ENCODE measurements at regions not wholly inside any gene's neighbourhood (a gene's known extent, or its start where the extent isn't known, plus 50 kb on each side); places are given as distances from the start of the nearest gene placed in this dataset.

DNA sequence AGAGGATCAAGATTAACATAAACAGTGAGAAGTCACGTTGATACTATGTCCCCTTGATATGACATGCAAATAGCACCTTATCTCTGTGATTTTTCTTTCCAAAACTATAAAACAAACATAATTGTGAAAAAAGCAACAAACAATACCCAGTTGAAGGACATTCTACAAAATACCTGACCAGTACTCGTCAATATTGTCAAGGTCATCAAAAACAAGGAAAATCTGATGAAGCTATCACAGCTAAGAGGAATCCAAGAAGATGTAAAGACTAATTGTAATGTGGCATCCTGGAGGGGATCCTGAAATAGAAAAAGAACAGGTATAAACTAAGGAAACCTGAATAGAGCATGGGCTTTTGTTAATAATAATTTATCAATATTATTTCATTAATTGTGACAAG, 321.5 kb upstream of the MAP2 start:
- Histone ChIP-seq H4K20me1 (ENCODE audit: control insufficient read depth, insufficient read depth, low read length, poor library complexity, severe bottlenecking) (no peaks in the 10 kb centered on the region), H3K79me2 (ENCODE audit: control insufficient read depth, insufficient read depth, low read length) (no peaks in the 10 kb centered on the region), H2AFZ (ENCODE audit: insufficient read depth, low read depth, low read length, poor library complexity, severe bottlenecking) (no peak overlapping the region), H3K36me3 (replicated peaks in 1 of 2; ENCODE audit: control extremely low read depth in 1 of 2, control insufficient read depth in 1 of 2, extremely low read depth in 1 of 2, insufficient read depth in 2 of 2, low read length in 1 of 2) (no peaks in the 10 kb centered on the region), H3K27me3 (replicated peaks in 1 of 4; ENCODE audit: control extremely low read depth in 1 of 4, control insufficient read depth in 3 of 4, insufficient read depth in 4 of 4, low read length in 3 of 4) (no peaks in the 10 kb centered on the region), H3K4me2 (replicated peaks; ENCODE audit: low read depth, low read length, poor library complexity, severe bottlenecking) (no peak overlapping the region), H3K9ac (ENCODE audit: low read length) (no peak overlapping the region), H3K4me1 (ENCODE audit: control insufficient read depth in 2 of 2, insufficient read depth in 2 of 2, low read length in 2 of 2) (no peaks in the 10 kb centered on the region), H3K27ac (ENCODE audit: low read length in 2 of 2) (no peak overlapping the region), H3K4me3 (ENCODE audit: control extremely low read depth in 1 of 5, extremely low read depth in 1 of 5, insufficient read depth in 1 of 5, low read depth in 2 of 5, low read length in 4 of 5) (no peak overlapping the region), H3K9me3 (ENCODE audit: control extremely low read depth in 1 of 3, control insufficient read depth in 2 of 3, insufficient read depth in 1 of 3, low read length in 2 of 3) (no peaks in the 10 kb centered on the region)
- H3K27me3 Mint-ChIP-seq: no peaks in the 10 kb centered on the region
- ATAC-seq (ENCODE audit: low read depth) (no peak), DNase-seq (no peak)
- H3K4me3 Mint-ChIP-seq: no peak overlapping the region
- ChIA-PET POLR2A (no interaction called here), CTCF (no interaction called here)
- no peak for TF ChIP-seq EZH2 (IDR thresholded peaks at IDR 0.05; ENCODE audit: borderline replicate concordance, insufficient read depth, low read depth, low read length, poor library complexity, severe bottlenecking)
- TF ChIP-seq, protein P1, sequence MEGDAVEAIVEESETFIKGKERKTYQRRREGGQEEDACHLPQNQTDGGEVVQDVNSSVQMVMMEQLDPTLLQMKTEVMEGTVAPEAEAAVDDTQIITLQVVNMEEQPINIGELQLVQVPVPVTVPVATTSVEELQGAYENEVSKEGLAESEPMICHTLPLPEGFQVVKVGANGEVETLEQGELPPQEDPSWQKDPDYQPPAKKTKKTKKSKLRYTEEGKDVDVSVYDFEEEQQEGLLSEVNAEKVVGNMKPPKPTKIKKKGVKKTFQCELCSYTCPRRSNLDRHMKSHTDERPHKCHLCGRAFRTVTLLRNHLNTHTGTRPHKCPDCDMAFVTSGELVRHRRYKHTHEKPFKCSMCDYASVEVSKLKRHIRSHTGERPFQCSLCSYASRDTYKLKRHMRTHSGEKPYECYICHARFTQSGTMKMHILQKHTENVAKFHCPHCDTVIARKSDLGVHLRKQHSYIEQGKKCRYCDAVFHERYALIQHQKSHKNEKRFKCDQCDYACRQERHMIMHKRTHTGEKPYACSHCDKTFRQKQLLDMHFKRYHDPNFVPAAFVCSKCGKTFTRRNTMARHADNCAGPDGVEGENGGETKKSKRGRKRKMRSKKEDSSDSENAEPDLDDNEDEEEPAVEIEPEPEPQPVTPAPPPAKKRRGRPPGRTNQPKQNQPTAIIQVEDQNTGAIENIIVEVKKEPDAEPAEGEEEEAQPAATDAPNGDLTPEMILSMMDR (IDR thresholded peaks at IDR 0.05): no peak
- no peak overlapping the region for H3K27ac Mint-ChIP-seq
- peaks cover 2% of the 10 kb centered on the region for H3K9me3 Mint-ChIP-seq (ENCODE audit: insufficient read depth)
- intact Hi-C loops (cut with micrococcal nuclease): no loop called here
- no peaks in the 10 kb centered on the region for H3K4me1 Mint-ChIP-seq
- no CpG with 5 or more reads among the region's 2 CpGs for WGBS (ENCODE audit: insufficient coverage)

DNA sequence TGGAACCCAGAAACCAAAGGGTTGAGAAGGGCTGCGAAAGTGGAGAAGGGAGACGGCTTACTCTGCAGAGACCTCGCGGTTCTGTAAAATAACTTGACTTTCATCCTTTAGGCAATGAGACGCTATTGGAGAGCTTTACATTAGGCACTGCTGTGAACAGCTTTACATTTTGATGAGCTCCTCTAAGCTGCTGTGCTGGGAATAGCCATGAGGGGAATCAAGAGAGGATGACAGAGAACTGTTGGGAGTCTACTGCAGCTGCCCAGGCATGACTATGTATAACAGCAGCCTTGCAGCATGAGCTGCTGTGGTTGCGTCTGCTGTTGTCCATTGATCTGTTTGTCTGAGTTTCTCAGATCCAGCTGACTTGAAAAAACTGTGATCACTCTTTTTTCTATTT, 310.8 kb upstream of the MAP2 start:
- TF ChIP-seq, protein P1 (IDR thresholded peaks at IDR 0.05): no peak
- TF ChIP-seq EZH2 (IDR thresholded peaks at IDR 0.05; ENCODE audit: borderline replicate concordance, insufficient read depth, low read depth, low read length, poor library complexity, severe bottlenecking): no peak
- WGBS (ENCODE audit: insufficient coverage): 99% methylated on average over 6 of the region's 6 CpGs
- Mint-ChIP-seq H3K4me3 (no peak overlapping the region), H3K4me1 (no peaks in the 10 kb centered on the region), H3K27me3 (no peaks in the 10 kb centered on the region), H3K9me3 (ENCODE audit: insufficient read depth) (no peaks in the 10 kb centered on the region), H3K27ac (no peak overlapping the region)
- H3K4me1 ChIP-seq (ENCODE audit: control insufficient read depth in 2 of 2, insufficient read depth in 2 of 2, low read length in 2 of 2): no peaks in the 10 kb centered on the region
- ATAC-seq (ENCODE audit: low read depth): no peak
- H4K20me1 ChIP-seq (ENCODE audit: control insufficient read depth, insufficient read depth, low read length, poor library complexity, severe bottlenecking): no peaks in the 10 kb centered on the region
- no peak overlapping the region for H3K9ac ChIP-seq (ENCODE audit: low read length)
- no peak overlapping the region for H3K4me3 ChIP-seq (ENCODE audit: control extremely low read depth in 1 of 5, extremely low read depth in 1 of 5, insufficient read depth in 1 of 5, low read depth in 2 of 5, low read length in 4 of 5)
- no peak overlapping the region for H3K27ac ChIP-seq (ENCODE audit: low read length in 2 of 2)
- no peaks in the 10 kb centered on the region for H3K27me3 ChIP-seq (replicated peaks in 1 of 4; ENCODE audit: control extremely low read depth in 1 of 4, control insufficient read depth in 3 of 4, insufficient read depth in 4 of 4, low read length in 3 of 4)
- intact Hi-C loops (cut with micrococcal nuclease): no loop called here
- H3K9me3 ChIP-seq (ENCODE audit: control extremely low read depth in 1 of 3, control insufficient read depth in 2 of 3, insufficient read depth in 1 of 3, low read length in 2 of 3): no peaks in the 10 kb centered on the region
- ChIA-PET CTCF (no interaction called here), POLR2A (no interaction called here)
- H3K4me2 ChIP-seq (replicated peaks; ENCODE audit: low read depth, low read length, poor library complexity, severe bottlenecking): no peak overlapping the region
- no peak for DNase-seq
- no peaks in the 10 kb centered on the region for H3K79me2 ChIP-seq (ENCODE audit: control insufficient read depth, insufficient read depth, low read length)
- H3K36me3 ChIP-seq (replicated peaks in 1 of 2; ENCODE audit: control extremely low read depth in 1 of 2, control insufficient read depth in 1 of 2, extremely low read depth in 1 of 2, insufficient read depth in 2 of 2, low read length in 1 of 2): no peaks in the 10 kb centered on the region
- H2AFZ ChIP-seq (ENCODE audit: insufficient read depth, low read depth, low read length, poor library complexity, severe bottlenecking): no peak overlapping the region
